ENCODE measurements at regions not wholly inside any gene's neighbourhood (a gene's known extent, or its start where the extent isn't known, plus 50 kb on each side); places are given as distances from the start of the nearest gene placed in this dataset.

DNA sequence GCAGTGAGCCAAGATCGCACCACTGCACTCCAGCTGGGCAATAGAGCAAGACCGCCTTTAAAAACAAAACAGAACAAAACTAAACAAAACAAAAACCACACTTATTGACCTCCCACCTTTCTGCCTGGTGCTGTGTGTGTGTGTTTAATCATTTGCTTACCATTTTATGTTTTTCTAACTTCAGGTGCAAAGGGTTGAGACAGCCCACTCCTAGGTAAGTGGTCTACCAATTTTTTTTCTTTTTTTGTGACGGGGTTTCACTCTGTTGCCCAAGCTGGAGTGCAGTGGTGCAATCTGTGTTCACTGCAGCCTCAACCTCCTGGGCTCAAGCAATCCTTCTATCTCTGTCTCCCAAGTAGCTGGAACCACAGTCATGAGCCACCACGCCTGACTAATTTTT, 65.8 kb downstream of the SALL1 start:
- no peak for DNase-seq

DNA sequence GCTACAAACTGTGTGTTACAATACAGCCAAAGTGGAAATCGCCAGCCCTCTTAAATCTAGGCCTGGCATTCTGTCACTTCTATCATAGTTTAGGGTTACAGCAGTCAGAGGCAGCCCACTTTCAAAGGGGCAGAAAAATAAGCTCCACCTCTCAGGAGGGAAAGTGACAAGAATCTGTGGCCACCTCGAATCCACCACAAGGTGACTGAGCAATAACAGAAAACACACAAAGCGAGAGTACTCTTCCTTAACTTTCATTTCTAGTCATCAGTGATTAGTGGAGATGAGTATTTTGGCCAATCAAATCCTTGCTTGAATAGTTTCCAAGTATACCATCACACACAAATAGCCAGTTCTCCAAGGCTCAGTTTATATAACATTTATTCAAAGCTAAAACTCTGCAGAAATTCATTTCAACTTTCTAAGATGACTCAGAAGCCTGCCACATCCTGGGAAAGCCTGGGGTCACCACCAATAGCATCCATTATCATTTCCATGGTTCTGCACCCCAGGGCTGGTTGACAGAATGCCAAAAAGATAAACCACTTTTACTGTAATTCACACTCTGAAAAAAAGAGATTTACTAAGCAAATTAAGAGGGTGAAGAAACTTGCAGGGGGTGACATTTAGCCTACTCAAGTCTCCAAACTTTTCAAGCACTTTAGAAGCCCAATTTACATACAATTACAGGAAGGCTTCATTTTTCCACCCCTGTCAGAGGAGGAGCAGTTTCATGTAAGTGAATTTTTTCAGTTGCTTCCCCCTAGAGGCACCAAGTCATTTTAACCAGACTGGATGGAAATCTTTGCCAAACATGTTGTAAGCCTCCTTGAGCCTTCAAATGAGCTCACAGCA, 66.8 kb downstream of the SALL1 start:
- DNase-seq: no peak

DNA sequence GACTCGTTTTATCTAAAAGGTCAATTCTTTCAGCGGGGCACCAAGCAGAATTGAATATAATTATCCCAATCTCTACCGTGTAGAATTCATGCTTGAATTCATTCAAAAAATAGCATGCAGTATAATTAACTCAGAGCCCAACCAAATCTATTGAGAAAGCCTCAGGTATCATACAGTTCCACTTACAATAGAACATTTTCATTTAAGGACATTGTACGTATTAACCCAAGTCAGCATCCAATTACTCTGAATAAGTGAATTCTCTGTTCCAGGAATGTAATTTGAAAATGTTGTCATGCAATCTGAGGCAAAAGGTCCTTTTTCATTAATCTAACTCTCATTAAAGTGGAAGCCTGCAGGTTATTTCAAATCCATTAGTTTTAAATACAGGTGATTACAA, 78.5 kb downstream of the SALL1 start:
- no peak for DNase-seq

GRCh38 chr16:51071326-51071725, 79.7 kb downstream of the SALL1 start:
- DNase-seq: no peak

- DNase-seq: no peak
Measured at GRCh38 chr16:51067352-51067751, 83.7 kb downstream of the SALL1 start.

DNA sequence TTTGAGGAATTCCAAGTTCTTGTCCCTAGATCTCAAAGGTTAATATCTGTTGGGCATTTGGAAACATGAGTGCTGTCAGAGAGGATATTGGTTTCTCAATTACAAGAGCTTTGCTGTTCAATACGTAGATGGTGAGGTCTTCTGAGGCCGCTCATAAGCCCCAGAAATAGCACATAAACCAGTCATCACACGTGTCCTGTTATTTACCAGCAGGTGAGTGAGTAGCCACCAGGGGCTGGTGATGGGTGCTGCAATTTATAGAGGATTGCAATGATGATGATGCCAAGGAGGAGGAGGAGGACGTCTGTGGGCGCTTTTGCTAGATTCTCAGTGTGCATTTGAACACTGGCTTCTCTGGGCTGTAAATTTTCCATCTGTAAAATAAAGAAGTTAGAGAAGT, 89.0 kb downstream of the SALL1 start:
- DNase-seq: no peak

DNA sequence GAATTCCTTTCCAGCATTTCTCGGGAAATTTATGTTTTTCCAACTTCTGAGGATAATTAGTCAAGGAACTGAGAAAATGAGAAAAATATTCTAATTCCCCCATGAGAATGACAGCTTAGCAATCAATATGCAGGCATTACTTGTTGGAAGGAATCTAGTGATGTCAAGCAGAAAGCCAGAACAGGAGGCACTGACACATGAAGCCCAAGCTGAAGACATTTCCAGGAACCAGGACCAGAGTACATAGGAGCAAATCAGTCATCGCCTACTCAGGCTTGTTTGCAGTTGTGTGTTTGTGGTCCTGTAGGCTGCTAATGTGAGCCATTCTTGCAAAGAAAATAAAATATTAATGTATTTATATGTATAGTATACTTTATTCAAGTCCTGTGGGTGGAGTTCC, 89.7 kb downstream of the SALL1 start:
- no peak for DNase-seq

DNA sequence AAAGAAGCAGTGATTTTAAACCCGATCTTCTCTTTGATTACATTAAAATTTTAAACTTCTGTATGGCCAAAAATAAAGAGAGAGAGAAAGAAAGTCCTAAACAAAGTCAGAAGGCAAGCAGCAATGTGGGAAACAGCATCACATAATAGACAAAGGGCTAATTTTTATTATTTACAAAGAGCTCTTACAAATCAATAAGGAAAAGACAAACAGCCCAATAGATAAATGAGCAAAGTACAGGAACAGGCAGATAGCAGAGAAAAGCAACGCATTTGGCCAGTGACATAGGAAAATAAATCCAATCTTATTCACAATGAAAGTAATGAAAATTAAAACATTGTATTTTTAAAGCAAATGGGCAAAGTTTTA, 93.1 kb downstream of the SALL1 start:
- DNase-seq: no peak

GRCh38 chr16:51057102-51057793, 93.8 kb downstream of the SALL1 start:
- DNase-seq: no peak

DNA sequence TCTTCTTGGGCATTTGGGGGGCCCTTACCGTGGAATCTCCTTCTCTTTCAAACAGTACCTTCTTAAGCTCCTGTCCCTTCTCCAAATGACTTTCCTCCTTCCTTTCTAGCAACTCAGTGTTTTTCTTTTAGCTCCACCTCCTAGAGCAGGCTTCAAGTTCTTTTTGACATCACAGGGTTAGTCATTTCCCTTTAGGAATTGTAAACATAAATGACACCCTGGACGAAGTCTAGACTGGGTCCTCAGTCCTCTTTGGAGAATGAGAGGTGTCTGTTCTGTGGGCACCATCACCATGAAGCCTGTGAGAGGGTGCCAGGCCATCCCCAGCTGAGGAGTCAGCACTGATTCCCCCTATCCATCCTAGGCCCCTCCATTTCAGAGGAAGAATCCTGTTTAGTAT, 94.7 kb downstream of the SALL1 start:
- DNase-seq: no peak

DNA sequence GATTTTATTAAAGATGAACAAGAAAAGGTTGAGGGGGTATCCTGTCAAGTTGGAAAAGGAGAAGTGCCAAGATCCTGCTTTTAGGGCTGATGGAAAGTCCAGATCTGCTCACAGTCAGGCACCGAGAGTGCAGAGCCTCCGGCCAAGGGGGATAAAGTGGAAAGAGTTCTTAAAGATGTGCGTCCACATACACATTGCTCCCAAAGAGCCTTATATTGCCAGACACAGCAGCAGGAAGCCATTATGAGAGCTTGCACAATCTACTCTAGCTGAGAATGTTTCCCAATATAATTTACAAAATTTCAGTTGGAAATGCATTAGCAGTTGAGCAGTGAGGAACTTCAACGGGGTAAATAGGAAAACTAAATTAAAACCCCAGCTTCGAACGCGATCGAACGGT, 95.6 kb downstream of the SALL1 start:
- DNase-seq: no peak

DNA sequence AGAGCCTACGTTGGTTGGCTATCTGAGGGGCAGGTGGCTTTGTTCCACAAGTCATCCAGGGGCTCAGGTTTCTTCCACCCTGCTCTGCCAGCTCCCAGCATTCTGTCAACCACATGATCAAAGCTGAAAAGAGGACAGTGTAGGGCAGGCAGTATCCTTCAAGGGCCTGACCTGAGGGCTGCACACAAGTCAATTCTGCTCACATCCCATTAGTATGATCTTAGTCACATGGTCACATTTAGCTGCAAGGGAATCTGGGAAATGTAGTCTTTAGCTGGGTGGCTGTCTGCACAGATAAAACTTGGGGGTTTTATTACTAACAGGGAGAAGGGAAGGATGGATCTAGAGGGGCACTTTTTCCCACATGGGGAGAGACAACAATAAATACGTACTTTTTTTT, 97.3 kb downstream of the SALL1 start:
- DNase-seq: no peak

GRCh38 chr16:51051671-51052070, 99.4 kb downstream of the SALL1 start:
- no peak for DNase-seq

DNA sequence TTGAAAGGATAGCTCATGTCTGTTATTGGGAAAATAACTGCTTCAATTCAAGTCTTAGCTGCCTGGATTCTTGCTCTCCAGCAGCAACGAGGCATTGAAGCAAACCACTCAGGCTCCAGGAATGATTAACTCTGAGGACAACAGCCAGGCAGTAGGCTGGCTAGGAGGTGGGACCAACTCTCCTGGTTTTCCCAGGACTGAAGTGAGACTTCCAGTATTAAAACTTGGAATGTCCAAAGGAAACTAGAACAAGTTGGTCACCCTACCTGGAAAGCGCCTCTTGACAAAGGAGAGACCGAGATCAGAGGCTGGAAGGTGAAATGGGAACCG, 100.7 kb downstream of the SALL1 start:
- no peak for DNase-seq

DNA sequence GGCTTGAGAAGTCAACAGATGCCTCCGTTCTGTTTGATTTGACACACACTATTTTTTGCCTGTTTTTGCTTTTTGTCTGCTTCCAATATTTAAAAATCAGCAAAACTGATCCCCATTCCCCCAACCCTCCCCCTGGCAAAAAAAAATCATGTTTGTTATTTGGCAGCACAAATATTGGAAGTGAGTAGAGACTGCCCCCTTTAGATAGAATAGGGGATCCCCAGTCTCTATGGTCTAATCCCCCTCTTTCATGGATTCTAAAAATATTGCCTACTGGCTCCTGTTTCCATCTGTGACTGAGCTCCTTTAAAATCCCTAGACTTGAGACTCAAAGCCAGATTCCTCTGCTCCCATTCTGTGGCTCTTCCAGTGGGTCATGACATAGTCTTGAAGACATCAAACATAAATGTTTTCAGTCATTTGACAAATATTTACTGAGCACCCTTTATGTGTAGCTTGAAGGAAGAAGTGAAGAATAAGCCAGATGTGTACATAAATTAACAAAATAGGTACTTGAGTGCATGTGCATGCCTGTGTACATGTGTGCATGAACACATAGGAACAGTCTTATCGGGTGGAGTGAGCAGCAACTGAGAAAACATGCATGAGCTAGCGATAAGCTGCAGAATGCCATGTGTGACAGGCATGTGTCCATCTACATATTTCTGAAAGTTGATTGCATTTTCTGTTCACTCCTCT, 101.2 kb downstream of the SALL1 start:
- no peak for DNase-seq

GRCh38 chr16:51049276-51049675, 101.8 kb downstream of the SALL1 start:
- DNase-seq: no peak

- no peak for DNase-seq
Measured at GRCh38 chr16:51048544-51048943, 102.5 kb downstream of the SALL1 start.

- DNase-seq: no peak
Measured at GRCh38 chr16:51045794-51046193, 105.3 kb downstream of the SALL1 start.

DNA sequence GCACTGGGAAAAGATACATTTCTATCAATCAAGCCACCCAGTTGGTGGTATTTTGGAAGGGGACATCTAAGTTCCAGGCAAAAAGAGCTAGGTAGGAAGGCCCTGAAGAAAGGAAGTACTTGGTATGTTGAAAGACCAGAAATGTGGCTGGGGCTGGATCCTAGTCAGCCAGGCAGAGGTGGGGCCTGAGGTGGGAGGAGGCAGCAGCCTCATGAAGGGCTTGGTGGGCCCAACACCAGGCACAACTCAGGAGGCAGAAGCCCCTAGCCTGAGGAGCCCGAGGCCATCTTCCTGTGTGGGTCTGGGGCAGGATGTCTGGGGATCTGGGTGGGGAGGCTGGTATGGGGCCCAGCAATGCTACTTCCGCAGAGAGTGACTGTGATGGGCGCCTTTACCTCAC, 105.9 kb downstream of the SALL1 start:
- DNase-seq: no peak

- no peak for DNase-seq
Measured at GRCh38 chr16:51041546-51041945, 109.5 kb downstream of the SALL1 start.

DNA sequence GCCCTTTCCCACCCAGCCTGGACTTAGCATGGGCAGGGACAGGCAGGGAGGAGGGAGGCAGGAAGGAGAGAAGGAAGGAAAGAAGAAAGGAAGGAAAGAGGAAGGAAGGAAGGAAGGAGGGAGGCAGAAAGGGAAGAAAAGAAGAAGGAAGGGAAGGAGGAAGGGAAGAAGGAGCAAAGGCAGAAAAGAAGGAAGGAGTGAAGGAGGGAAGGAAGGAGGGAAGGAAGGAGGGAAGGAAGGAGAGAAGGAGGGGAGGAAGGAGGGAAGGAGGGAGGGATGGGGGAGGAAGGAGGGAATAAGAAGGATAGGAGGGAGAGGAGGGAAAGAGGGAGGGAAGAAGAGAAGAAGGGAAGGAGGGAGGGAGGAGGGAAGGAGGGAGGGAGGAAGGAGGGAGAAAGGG, 110.4 kb downstream of the SALL1 start:
- DNase-seq: no peak

DNA sequence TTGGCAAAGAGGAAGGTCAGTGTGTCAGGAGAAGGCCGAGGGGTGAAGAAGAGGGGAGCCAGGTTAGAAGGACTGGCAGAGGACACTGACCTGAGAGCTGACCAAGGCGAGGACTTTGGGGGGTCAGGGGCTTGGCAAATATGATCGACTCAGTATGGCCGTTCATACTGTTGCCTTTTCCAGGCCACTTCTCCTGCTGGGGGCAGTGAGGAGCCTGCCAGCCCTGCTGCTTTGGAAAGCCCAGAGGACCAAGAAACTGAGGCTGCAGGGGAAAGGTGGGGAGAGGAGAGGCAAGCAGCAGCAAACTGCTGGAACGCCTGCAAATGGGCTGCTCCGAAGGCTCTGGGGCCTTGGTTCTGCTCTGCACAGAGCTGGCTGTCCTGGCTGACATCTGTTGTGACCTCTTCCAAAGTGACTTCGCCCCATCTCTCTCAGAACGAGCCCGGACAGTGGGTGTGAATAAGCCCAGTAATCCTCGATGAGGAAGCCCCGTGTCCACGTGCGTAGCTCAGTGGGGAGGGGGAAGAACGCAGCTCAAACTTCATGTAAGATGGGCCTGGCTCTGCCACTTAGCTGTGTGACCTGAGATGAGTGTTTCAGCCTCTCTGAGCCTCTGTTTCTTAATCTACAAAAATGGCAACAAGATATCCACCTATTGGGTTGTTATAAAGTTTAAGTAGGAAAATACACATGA, 111.3 kb downstream of the SALL1 start:
- DNase-seq: no peak

DNA sequence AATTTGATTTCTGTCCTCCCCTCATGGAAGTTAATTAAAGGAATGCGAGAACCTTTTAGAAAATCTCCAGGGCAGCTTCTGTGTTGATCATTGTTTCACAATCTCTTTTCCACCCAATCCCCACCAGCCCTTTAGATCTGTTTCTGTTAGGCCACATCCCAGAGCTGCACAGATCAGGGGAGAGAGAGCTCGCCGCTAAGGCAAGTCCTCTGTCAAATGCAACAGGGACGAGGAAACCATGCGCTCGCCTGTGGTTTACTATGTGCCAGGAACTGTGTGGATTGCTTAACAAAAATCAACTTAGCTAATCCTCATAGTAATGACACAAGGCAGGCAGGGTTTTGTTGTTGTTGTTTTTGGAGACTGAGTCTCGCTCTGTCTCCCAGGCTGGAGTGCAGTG, 115.4 kb downstream of the SALL1 start:
- DNase-seq: no peak

DNA sequence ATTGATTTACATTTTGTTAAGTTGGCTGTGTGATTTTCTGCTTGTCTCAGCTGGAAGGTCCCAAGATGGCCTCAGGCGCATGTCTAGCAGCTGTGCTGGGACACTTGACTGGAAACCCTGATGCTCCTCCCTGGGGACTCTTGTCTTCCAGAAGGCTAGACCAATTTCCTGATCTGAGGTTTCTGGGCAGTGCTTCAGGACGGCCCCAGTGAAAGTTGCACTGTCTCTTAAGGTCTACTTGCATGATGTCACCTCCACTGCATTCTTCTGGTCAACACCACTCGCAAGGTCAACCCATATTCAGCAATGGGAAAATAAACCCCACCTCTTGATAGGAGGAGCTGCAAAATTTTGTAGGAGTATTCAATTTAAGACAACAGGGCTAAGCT, 116.0 kb downstream of the SALL1 start:
- DNase-seq: no peak
